ENCODE measurements at regions not wholly inside any gene's neighbourhood (a gene's known extent, or its start where the extent isn't known, plus 50 kb on each side); places are given as distances from the start of the nearest gene placed in this dataset.

GRCh38 chr19:31511696-31512095, 162.5 kb upstream of the TSHZ3 start (continued):
- TF ChIP-seq ATF2 (IDR thresholded peaks at IDR 0.05; ENCODE audit: low read length) = no peak
- no peak for TF ChIP-seq EP300 (IDR thresholded peaks at IDR 0.05; ENCODE audit: borderline replicate concordance in 1 of 2, low read depth in 2 of 2, low read length in 2 of 2)
- no peak for TF ChIP-seq CTBP2 (IDR thresholded peaks at IDR 0.05; ENCODE audit: borderline replicate concordance, insufficient read depth, insufficient read length, low read length)
- TF ChIP-seq POLR2A (IDR thresholded peaks at IDR 0.05; ENCODE audit: control extremely low read depth in 1 of 2, low read depth in 2 of 2, low read length in 2 of 2) = no peak
- TF ChIP-seq BRCA1 (IDR thresholded peaks at IDR 0.05; ENCODE audit: low read depth, low read length) = no peak
- no peak for TF ChIP-seq SP2 (IDR thresholded peaks at IDR 0.05; ENCODE audit: low read length)
